Activated CD4-positive, alpha-beta T cell treated with anti-CD3 and anti-CD28 coated beads, Interleukin-2, amount 50 U/mL, for 16 hours (primary cell): ENCODE measurements at regions not wholly inside any gene's neighbourhood (a gene's known extent, or its start where the extent isn't known, plus 50 kb on each side); places are given as distances from the start of the nearest gene placed in this dataset.
"Not testable (repeated sequence)": the region's sequence is repeated elsewhere in the genome, so short reads cannot be mapped to it uniquely, and the experiment has no call there.

Experiments
- DNase-seq: peaks from one replicate; pipeline ENCODE4 v3.0.0-alpha.2; 2020

GRCh38 chr4:40681600-40681999 is 51.9 kb upstream of the RBM47 start:
- no peak for DNase-seq

- DNase-seq: no peak
Observed at GRCh38 chr4:40682290-40683101, 52.8 kb upstream of the RBM47 start.

GRCh38 chr4:40683536-40684145 is 54.0 kb upstream of the RBM47 start:
- DNase-seq: not testable (repeated sequence)

- DNase-seq: no peak
Observed at GRCh38 chr4:40684404-40684803, 54.7 kb upstream of the RBM47 start.

GRCh38 chr4:40685300-40685699 is 55.6 kb upstream of the RBM47 start:
- DNase-seq: no peak

GRCh38 chr4:40686081-40686913 is 56.6 kb upstream of the RBM47 start:
- no peak for DNase-seq

GRCh38 chr4:40687676-40688389 is 58.2 kb upstream of the RBM47 start:
- no peak for DNase-seq

GRCh38 chr4:40688446-40689095 is 58.9 kb upstream of the RBM47 start:
- peak; percentile 57 for DNase-seq

GRCh38 chr4:40693946-40694345 is 55.8 kb upstream of the NSUN7 start:
- DNase-seq: no peak

- DNase-seq: not testable (repeated sequence)
Observed at GRCh38 chr4:40697476-40697875, 52.3 kb upstream of the NSUN7 start.

- DNase-seq: no peak
Observed at GRCh38 chr4:40698733-40699132, 51.0 kb upstream of the NSUN7 start.

- DNase-seq: peak; percentile 78
Observed at GRCh38 chr4:40699648-40700047, 50.1 kb upstream of the NSUN7 start.
